HG02678 (cell line): ENCODE measurements at regions not wholly inside any gene's neighbourhood (a gene's known extent, or its start where the extent isn't known, plus 50 kb on each side); places are given as distances from the start of the nearest gene placed in this dataset.

Source experiments
- ATAC-seq: cut with Tn5 transposase; IDR thresholded peaks from one replicate; pipeline ENCODE4 v1.9.1; 2021; ENCODE audit warnings: mild to moderate bottlenecking, moderate library complexity; ENCODE audit not compliant: unreplicated experiment

DNA sequence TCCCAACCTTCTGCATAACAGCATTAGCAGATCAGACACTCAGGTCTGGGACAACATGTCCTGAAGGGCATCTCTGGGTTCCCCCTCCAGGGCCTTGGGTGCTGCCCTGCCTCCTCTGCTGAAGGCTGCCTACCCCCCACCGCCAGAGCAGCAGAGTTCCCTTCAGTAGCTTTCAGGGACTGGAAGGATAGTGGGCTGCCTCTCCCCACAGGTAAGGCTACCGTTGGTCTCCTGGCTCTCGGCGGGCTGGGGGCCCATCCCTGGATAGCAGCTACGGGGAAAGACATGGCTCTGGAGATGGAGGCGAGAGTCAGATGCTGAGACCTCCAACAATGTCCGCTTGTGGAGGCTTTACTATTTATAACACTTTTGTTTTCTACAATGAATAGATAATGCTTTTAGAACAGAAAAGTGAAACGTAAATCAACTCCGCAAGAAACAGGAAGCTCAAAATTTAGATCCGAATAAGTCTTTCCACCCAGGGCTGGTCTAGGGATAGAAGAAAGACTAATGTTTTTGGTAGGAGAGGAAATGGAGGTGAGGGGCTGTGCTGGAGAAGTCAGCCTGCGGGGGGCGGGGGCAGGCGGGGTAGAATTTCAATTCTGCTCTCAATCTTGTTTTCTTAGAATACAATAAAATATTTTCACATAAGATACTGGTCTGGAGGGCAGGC lies 58.4 kb downstream of the ARL4C start:
- ATAC-seq, result no peak

GRCh38 chr2:234437642-234438304 lies 59.1 kb downstream of the ARL4C start:
- no peak for ATAC-seq

- ATAC-seq, result no peak
These were observed 60.4 kb downstream of the ARL4C start for GRCh38 chr2:234436482-234436837.

- ATAC-seq, result no peak
These were observed 60.9 kb downstream of the ARL4C start for GRCh38 chr2:234435836-234436481.

- ATAC-seq, result no peak
These were observed 63.7 kb downstream of the ARL4C start for GRCh38 chr2:234433201-234433600.

DNA sequence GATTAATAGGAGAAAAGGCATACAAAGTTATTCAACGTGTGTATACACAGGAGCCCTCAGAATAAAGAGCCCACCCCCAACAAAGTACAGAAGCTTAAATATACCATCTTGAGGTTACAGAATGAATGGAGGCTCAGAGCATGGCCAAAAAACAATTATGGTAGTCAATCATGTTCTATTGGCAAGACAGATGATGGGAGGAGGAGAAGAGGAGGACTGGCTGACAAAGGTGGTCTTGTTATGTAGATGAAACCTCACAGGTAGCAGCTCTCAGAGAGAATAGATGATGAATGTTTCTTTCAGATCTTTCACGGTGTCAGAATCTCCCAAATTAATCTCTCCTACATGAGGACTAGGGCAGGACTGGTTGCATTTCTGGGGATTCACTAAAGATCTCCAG lies 66.0 kb downstream of the ARL4C start:
- ATAC-seq, result no peak

DNA sequence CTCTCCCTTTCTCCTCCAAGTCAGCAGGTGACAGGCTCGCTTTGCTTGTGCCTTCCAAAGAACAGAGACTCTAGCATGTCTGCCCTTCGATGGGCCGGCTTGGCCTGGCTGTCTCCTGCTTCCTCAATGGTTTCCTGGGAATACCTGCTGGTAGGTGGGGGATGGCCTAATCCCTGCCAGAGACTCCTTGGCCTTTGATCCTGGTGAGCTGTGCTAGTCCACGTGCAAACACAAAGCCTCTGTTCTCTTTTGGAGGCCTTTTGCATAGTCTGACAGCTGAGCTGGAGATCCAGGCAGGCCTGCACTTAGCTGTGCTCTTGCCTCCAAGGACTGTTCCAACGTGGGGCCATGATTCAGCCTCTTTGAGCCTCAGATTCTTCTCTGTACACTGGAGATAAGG lies 67.6 kb downstream of the ARL4C start:
- no peak for ATAC-seq

DNA sequence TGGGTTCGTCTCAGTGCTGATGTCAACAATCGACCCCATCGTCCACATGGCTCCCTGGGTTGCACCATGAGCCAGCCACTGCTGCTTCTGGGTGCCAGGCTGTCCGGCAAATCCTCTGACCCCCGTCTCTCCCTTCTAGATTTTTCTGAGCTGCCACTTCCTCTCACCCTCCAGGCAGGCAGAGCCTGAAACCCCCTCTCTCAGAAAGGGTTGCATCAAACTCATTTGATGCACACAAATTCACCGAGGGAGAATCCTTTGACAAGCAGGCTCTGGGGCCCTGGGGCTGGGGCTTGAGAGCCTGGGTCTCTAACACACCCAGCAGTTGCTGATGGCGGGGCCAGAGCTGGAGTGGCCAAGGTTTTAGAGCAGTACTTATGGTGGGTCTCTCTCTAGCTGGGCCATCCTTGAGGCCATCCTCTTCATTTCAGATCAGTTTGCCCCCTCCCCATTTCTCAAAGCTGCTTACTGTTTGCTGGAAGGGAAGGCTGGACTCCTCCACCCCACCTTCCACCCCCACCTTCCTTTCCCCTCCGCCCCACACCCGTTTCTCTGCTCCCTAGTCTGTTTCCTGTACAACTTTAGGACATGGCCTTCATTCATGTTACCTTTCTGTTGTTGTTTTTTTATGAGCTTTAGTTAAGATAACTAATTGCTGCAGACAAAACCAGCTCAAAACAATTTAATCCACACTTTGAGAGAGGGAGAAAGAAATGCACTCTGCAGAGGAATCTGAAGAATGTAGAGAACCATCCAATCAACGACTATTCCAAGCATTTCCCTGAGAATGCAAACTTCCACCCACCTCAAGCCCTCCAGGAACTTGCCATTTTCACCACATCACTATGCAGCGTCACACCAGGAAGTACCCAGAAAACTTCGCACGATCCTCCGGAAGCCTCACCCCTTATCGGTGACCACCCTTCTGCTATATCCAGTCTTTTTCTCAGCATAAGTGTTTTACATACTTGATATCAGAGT lies 69.5 kb downstream of the ARL4C start:
- no peak for ATAC-seq

- no peak for ATAC-seq
These were observed 70.3 kb downstream of the ARL4C start for GRCh38 chr2:234426616-234427015.

- ATAC-seq, result peak; percentile 92
These were observed 71.0 kb downstream of the ARL4C start for GRCh38 chr2:234425639-234426603.

DNA sequence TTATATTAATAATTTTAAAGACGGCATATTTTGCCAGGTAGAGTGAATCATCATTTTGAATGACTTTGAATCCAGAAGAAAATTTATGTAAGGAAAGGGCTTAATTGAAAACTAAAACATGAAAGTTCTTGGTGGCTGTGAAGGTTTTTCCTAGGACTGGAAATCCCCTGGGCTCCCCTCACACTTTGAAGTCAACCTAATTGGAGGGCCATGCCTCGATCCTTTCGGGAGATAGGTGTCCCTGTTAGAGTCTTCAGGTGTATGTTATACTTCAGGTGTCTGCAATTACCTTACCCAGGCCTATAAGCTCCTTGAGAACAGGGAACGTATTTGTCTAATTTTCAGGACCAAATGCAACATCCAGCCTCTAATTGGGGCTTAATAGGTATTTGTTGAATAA lies 73.0 kb downstream of the ARL4C start:
- ATAC-seq, result no peak

DNA sequence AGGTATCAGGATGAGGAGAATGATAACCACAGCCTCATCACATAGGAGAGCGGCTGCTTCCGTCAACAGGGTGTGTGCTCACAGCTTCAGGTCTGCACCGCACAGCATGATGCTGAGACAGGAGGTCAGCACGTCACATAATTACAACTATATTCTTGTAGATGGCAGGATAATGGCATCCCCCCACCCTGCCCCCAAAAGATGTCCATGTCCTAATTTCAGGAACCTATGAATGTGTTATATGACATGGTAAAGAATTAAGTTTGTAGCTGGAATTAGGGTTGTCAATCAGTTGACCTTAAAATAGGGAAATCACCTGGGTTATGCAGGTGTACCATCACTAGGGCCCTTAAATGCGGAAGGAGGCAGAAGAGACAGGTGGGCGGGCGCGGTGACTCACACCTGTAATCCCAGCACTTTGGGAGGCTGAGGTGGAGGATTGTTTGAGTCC lies 73.9 kb downstream of the ARL4C start:
- ATAC-seq, result no peak

DNA sequence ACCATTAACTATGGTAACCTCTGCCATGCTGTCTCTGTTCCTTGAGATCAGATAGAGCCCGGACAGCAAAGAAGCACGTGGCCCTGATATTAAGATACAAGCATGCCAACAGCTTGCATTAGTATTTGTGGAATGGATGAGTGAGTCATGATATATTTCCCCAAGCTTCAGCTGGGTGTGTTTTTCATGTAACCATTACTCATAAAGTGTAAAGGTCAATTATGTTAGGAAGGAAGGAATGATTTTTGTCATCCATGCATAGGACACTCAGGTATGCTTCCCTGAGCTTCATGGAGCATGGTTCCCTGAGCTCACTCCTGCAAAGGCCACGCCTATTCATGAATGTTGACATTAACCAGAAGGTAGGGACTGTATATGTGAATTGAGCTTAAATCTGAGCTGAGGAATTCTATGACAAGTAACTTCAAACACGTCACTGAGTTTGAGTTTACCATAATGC lies 74.6 kb downstream of the ARL4C start:
- ATAC-seq, result no peak

DNA sequence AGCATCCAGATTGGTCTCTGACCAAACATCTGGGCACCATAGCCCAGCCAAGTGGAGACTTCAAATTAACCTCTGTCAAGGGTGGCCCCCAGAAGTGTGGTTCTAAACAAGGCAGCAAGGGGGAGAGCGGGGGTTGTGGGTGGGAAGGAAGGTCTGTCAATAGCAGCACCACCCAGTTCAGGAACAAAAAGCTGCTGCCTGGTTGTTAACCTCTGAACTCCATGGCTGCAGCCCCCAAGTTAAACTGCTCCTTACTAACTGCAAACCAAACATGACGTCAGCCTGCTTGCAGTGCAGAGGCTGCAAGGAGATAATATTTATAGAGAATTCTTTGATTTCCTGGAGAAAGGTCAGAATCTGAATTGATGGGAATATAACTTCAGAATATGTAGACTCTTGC lies 76.5 kb downstream of the ARL4C start:
- ATAC-seq, result no peak

- ATAC-seq, result no peak
These were observed 77.2 kb downstream of the ARL4C start for GRCh38 chr2:234419726-234420125.

DNA sequence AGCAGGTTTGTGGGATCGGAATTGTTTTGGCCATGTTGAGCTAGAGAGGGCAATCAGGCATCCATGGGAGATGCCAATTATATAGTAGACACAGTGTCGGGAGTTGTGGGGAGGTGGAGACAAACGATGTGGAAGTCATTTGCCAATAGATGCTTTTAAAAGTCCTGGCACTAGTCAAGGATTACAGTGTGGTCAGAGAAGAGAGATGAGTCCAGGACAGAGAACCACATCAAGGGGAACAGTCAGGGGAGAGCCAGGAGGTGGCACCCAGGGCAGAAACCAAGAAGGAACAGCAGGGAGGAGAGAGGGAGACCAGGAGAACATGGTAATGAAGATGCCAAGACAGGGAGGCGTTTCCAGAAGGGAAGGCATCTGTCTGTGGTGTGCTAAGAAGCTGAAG lies 81.2 kb downstream of the ARL4C start:
- ATAC-seq, result no peak

- no peak for ATAC-seq
These were observed 82.3 kb downstream of the ARL4C start for GRCh38 chr2:234414596-234414995.

DNA sequence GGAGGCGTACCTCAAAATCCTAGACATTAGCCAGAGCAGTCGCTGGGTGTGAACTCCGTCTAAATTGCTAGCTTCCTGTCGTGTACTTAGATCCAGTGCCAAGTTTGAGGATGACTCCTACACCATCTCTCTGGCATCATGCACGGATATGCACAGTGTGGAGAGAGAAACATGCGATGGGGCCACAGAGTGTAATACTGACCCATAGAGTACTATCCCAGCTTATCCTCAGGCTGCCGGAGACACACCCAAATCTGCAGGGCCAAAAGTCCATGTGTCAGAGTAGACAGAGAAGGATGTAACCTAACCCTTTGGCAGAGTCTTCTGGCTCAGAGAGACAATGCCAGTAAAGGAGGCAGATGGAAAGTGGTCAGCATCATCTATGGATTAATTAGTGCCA lies 84.2 kb downstream of the ARL4C start:
- no peak for ATAC-seq

DNA sequence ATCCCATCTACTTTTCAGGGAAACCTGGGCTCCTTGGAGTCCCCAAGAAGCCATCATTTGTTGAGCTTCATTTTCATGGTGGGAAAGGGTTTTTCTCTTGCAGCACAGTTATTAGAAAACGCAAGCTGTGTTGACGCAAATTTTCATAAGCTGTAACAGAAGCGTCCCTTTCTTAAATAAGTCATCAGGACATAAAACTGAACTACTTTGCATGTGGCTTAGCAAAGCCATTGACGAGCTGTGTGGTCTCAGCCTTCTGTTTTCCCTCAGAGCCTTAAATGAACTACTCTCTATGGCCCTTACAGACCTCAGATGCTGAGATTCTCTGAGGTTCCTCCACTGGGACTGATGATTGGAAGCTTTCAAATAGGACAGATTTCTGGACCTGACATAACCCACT lies 85.1 kb downstream of the ARL4C start:
- peak; percentile 98 for ATAC-seq

GRCh38 chr2:234410526-234410925 lies 86.4 kb downstream of the ARL4C start:
- no peak for ATAC-seq
